ENCODE measurements at regions not wholly inside any gene's neighbourhood (a gene's known extent, or its start where the extent isn't known, plus 50 kb on each side); places are given as distances from the start of the nearest gene placed in this dataset.

- TF ChIP-seq HDAC6 (IDR thresholded peaks at IDR 0.05; ENCODE audit: low read depth, low read length), result no peak
- TF ChIP-seq TAF1 (IDR thresholded peaks at IDR 0.05; ENCODE audit: low read depth, low read length), result 0 out of 2 replicates have a peak, but pooled peaks have one; percentile 26
- no peak for TF ChIP-seq NANOG (IDR thresholded peaks at IDR 0.05; ENCODE audit: insufficient read depth, low read depth, low read length, poor library complexity, severe bottlenecking)
- TF ChIP-seq KDM1A (IDR thresholded peaks at IDR 0.05; ENCODE audit: borderline replicate concordance, low read length), result no peak
- no peak for TF ChIP-seq NRF1 (IDR thresholded peaks at IDR 0.05; ENCODE audit: low read depth, low read length)
- TF ChIP-seq SP1 (IDR thresholded peaks at IDR 0.05; ENCODE audit: low read depth, low read length), result no peak
- TF ChIP-seq SP4 (IDR thresholded peaks at IDR 0.05; ENCODE audit: low read length), result no peak
- no peak for TF ChIP-seq FOSL1 (IDR thresholded peaks at IDR 0.05; ENCODE audit: insufficient read depth, low read depth, low read length)
- peak; percentile 72 for TF ChIP-seq USF2 (IDR thresholded peaks at IDR 0.05; ENCODE audit: low read length)
- no peak for TF ChIP-seq EGR1 (IDR thresholded peaks at IDR 0.05; ENCODE audit: borderline replicate concordance, low read depth, low read length)
- no peak for TF ChIP-seq JUND (IDR thresholded peaks at IDR 0.05; ENCODE audit: low read length)
- TF ChIP-seq CBX8 (IDR thresholded peaks at IDR 0.05; ENCODE audit: borderline replicate concordance, low read depth, low read length), result no peak
- TF ChIP-seq CHD2 (IDR thresholded peaks at IDR 0.05; ENCODE audit: low read length), result 0 out of 2 replicates have a peak, but pooled peaks have one; percentile 17
- TF ChIP-seq CEBPB (IDR thresholded peaks at IDR 0.05; ENCODE audit: low read depth, low read length), result no peak
- no peak for TF ChIP-seq TBP (IDR thresholded peaks at IDR 0.05; ENCODE audit: low read depth, low read length)
- TF ChIP-seq POLR2A (IDR thresholded peaks at IDR 0.05; ENCODE audit: control extremely low read depth in 1 of 2, low read depth in 2 of 2, low read length in 2 of 2), result no peak
- TF ChIP-seq GTF2F1 (IDR thresholded peaks at IDR 0.05; ENCODE audit: borderline replicate concordance, low read depth, low read length), result no peak
- TF ChIP-seq POLR2AphosphoS5 (IDR thresholded peaks at IDR 0.05; ENCODE audit: low read depth, low read length), result no peak
- TF ChIP-seq SUZ12 (IDR thresholded peaks at IDR 0.05; ENCODE audit: low read length), result no peak
These were observed 221.0 kb upstream of the CSF3R start (continued) for GRCh38 chr1:36703526-36704208.

All from H1 (cell line).